ENCODE measurements at regions not wholly inside any gene's neighbourhood (a gene's known extent, or its start where the extent isn't known, plus 50 kb on each side); places are given as distances from the start of the nearest gene placed in this dataset.

DNA sequence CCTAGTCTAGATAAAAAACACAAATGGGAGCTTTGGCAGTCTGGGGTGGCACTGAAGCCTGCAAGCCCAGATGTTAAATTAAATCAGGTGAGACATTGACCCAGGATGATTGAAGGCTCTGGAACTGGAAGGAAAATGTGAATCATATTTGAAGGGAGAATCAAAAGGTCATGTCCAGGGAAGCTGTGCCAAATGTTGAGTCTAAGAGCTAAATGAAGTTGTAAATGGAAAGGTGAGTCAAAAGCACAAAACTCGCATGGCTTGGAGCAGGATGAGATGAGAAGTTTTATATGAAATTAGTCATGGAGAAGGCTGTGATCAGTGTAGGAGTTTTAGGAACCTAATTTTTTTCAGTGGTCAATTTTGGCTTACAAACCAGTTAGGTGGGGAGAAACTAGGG lies 301.1 kb downstream of the BLID start:
- DNase-seq (ENCODE audit: extremely low read depth, low read depth): no peak
- no peak overlapping the region for H3K4me3 ChIP-seq (replicated peaks; ENCODE audit: low read depth, low read length)
- TF ChIP-seq, protein P1, sequence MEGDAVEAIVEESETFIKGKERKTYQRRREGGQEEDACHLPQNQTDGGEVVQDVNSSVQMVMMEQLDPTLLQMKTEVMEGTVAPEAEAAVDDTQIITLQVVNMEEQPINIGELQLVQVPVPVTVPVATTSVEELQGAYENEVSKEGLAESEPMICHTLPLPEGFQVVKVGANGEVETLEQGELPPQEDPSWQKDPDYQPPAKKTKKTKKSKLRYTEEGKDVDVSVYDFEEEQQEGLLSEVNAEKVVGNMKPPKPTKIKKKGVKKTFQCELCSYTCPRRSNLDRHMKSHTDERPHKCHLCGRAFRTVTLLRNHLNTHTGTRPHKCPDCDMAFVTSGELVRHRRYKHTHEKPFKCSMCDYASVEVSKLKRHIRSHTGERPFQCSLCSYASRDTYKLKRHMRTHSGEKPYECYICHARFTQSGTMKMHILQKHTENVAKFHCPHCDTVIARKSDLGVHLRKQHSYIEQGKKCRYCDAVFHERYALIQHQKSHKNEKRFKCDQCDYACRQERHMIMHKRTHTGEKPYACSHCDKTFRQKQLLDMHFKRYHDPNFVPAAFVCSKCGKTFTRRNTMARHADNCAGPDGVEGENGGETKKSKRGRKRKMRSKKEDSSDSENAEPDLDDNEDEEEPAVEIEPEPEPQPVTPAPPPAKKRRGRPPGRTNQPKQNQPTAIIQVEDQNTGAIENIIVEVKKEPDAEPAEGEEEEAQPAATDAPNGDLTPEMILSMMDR (IDR thresholded peaks at IDR 0.05; ENCODE audit: low read depth, low read length, missing control alignments): no peak

DNA sequence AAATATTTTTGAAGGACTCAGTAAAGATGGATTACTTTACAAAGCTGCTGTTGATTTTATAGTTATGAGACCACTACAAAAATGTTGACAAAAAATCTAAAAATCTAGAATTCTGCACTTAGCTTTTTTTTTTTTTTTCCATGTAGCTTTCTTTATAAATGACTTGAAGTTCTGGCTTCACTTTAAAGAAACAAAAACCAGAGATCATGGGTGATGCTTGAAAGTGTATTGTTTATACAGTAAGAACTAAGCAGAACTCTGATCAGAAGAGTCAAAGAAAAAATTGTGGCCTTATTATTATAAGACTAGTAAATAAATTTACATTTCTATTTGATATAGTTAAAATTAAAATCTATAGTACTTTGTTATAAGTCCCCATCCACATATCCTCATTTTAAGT lies 301.7 kb downstream of the BLID start:
- no peak overlapping the region for H3K4me3 ChIP-seq (replicated peaks; ENCODE audit: low read depth, low read length)
- no peak for DNase-seq (ENCODE audit: extremely low read depth, low read depth)
- TF ChIP-seq, protein P1 (IDR thresholded peaks at IDR 0.05; ENCODE audit: low read depth, low read length, missing control alignments): no peak

DNA sequence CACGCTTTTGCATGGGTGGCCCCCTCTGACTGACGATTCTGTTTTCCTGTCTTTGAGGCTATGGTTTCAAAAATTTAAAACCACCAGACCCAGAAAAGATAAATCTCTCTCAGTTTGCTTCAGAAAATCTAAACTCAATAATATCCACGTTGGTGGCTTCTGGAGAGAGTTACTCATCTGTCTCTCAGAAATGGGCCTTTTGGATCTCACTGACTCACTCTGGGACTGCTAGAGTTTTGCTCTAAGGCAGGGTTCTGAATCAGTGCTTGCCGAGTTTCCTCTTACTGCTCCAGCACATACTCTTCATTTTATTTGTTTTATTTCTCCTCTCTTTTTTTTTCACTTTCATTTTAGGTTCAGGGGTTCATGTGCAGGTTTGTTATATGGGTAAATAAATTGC lies 305.7 kb downstream of the BLID start:
- TF ChIP-seq, protein P1 (IDR thresholded peaks at IDR 0.05; ENCODE audit: low read depth, low read length, missing control alignments): no peak
- DNase-seq (ENCODE audit: extremely low read depth, low read depth): no peak
- no peak overlapping the region for H3K4me3 ChIP-seq (replicated peaks; ENCODE audit: low read depth, low read length)

DNA sequence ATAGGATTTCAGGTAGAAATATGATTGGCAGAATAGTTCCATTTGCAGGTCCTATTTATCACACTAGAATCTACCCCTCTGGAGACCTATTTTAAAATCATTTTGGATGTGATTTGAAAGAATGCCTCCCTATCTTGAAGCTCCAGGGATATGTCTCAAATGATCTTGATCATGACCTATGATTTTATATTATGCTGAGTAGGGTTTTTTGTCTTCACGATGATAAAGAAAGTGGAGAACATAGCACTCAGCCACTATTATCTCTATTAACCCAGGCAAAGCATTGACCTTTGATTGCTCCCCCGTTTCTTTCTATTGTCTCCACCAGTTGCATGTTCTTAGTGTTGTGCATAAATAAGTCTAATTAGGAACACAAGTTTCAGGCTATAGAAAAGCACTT lies 307.9 kb downstream of the BLID start:
- DNase-seq (ENCODE audit: extremely low read depth, low read depth): no peak

DNA sequence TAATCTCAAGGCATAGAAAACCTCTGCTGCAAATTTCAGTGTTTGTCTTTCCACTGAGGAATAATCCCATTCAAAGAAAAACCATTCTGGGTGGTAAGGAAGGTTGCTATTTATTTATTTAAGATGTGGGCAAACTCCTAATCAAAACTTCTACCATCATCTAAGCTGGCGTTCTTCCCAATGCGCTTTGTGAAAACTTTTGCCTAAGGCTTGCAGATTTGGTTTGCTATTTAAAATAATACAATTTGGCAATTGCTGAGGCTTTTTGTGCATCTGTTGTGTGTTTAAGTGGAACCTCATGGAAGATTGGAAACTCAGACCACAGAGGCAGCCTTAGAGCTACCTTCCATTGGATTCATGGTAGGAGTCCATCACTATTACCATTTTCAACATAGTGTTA lies 309.0 kb downstream of the BLID start:
- TF ChIP-seq, protein P1 (IDR thresholded peaks at IDR 0.05; ENCODE audit: low read depth, low read length, missing control alignments): no peak
- no peak overlapping the region for H3K4me3 ChIP-seq (replicated peaks; ENCODE audit: low read depth, low read length)
- DNase-seq (ENCODE audit: extremely low read depth, low read depth): no peak

More for the DNA sequence above, 307.9 kb downstream of the BLID start:
- TF ChIP-seq, protein P1 (IDR thresholded peaks at IDR 0.05; ENCODE audit: low read depth, low read length, missing control alignments): no peak
- H3K4me3 ChIP-seq (replicated peaks; ENCODE audit: low read depth, low read length): no peak overlapping the region

DNA sequence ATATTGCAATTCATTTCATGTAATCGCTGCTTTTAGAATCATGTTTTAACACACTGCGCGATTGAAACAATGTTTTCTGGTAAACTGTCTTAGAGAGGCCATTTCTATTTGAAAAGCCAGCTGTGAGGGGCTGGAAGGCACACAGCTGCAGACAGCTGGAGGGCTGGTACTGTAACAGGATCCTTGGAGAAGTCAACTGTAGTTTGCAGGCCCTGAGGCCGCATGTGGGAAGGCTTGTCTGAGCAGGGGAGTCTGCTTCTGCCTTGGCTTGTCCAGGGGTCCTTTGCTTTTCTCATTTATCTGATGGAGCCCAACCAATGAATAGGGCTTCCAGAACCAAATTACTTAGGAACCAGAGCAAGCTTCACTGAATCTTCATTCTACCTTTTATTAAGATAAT lies 313.5 kb downstream of the BLID start:
- no peak overlapping the region for H3K4me3 ChIP-seq (replicated peaks; ENCODE audit: low read depth, low read length)
- no peak for DNase-seq (ENCODE audit: extremely low read depth, low read depth)

DNA sequence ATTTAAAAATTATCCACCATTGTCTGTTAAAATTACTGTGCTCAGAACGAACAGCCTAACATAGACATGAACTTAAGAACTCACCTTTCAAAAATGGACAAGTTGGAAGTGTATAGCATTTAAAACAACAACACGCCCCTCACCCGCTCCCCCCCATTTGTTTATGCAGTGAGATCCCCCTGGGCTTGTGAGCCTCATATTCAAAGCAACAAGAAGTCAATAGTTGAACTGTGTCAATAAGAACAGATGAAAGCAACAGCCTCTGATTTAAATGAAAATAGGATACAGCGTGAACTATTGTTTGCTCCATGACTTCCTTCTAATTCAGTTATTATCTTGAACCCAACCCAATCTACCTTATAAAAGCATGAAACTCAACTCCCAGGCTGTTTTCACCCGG lies 314.2 kb downstream of the BLID start:
- H3K4me3 ChIP-seq (replicated peaks; ENCODE audit: low read depth, low read length): no peak overlapping the region
- DNase-seq (ENCODE audit: extremely low read depth, low read depth): no peak

More for the DNA sequence above, 313.5 kb downstream of the BLID start:
- TF ChIP-seq, protein P1 (IDR thresholded peaks at IDR 0.05; ENCODE audit: low read depth, low read length, missing control alignments): no peak

More for the DNA sequence above, 314.2 kb downstream of the BLID start:
- TF ChIP-seq, protein P1 (IDR thresholded peaks at IDR 0.05; ENCODE audit: low read depth, low read length, missing control alignments): no peak

Measured in HFF-Myc (cell line).